ENCODE measurements at regions not wholly inside any gene's neighbourhood (a gene's known extent, or its start where the extent isn't known, plus 50 kb on each side); places are given as distances from the start of the nearest gene placed in this dataset.

GRCh38 chr4:112858751-112859150 lies 190.7 kb upstream of the ANK2 start:
- TF ChIP-seq SUZ12 (IDR thresholded peaks at IDR 0.05; ENCODE audit: extremely low read depth, insufficient read depth, insufficient read length) (no peak), YY1 (IDR thresholded peaks at IDR 0.05; ENCODE audit: insufficient read depth, insufficient read length) (no peak)
